ENCODE measurements at regions not wholly inside any gene's neighbourhood (a gene's known extent, or its start where the extent isn't known, plus 50 kb on each side); places are given as distances from the start of the nearest gene placed in this dataset.

DNA sequence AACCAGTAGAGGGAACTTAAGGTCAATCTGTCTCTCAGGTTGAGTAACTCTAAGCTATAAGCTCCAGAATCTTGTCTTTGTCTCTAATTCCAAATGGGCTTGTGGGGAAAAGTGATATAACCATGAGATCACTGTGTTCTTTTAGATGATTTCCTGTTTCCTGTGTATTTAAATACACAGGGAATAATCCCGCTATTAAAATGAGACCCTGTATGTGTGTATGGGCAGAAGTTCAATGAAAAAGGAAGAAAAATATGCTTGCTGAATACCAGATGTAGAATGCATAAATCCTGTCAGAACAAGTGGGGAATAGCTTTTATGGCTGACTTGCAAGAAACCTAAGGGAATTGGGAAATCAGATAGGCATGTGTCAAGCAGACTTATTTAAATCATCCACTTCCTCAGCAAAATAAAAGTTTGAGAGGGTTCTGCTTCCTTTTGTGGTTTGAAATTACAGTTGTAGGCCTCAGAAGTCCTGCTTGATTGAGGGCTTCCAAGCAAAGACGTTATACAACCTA lies 164.7 kb upstream of the PDE7B start:
- TF ChIP-seq, protein P1, sequence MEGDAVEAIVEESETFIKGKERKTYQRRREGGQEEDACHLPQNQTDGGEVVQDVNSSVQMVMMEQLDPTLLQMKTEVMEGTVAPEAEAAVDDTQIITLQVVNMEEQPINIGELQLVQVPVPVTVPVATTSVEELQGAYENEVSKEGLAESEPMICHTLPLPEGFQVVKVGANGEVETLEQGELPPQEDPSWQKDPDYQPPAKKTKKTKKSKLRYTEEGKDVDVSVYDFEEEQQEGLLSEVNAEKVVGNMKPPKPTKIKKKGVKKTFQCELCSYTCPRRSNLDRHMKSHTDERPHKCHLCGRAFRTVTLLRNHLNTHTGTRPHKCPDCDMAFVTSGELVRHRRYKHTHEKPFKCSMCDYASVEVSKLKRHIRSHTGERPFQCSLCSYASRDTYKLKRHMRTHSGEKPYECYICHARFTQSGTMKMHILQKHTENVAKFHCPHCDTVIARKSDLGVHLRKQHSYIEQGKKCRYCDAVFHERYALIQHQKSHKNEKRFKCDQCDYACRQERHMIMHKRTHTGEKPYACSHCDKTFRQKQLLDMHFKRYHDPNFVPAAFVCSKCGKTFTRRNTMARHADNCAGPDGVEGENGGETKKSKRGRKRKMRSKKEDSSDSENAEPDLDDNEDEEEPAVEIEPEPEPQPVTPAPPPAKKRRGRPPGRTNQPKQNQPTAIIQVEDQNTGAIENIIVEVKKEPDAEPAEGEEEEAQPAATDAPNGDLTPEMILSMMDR (IDR thresholded peaks at IDR 0.05; ENCODE audit: control extremely low read depth in 1 of 3, insufficient read depth in 1 of 3, low read depth in 1 of 3, low read length in 3 of 3) = no peak
- TF ChIP-seq CREB1 (IDR thresholded peaks at IDR 0.05) (no peak), SRF (IDR thresholded peaks at IDR 0.05; ENCODE audit: low read depth, low read length) (no peak), CBX8 (IDR thresholded peaks at IDR 0.05; ENCODE audit: borderline replicate concordance, low read depth, low read length) (no peak), TCF12 (IDR thresholded peaks at IDR 0.05; ENCODE audit: low read depth, low read length) (no peak), NRF1 (IDR thresholded peaks at IDR 0.05; ENCODE audit: low read depth, low read length) (no peak), POLR2A (IDR thresholded peaks at IDR 0.05; ENCODE audit: control extremely low read depth in 1 of 2, low read depth in 2 of 2, low read length in 2 of 2) (no peak)
- TF ChIP-seq, protein P2, sequence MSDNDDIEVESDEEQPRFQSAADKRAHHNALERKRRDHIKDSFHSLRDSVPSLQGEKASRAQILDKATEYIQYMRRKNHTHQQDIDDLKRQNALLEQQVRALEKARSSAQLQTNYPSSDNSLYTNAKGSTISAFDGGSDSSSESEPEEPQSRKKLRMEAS (IDR thresholded peaks at IDR 0.05) = no peak
